Myocyte (in vitro differentiated cells): ENCODE measurements at regions not wholly inside any gene's neighbourhood (a gene's known extent, or its start where the extent isn't known, plus 50 kb on each side); places are given as distances from the start of the nearest gene placed in this dataset.

Experiments used
- DNase-seq: peaks from one replicate; pipeline ENCODE4 v3.0.0-alpha.2; 2012; ENCODE audit warnings: low read depth

GRCh38 chr19:32268381-32268780 lies 77.0 kb upstream of the ZNF507 start:
- DNase-seq, result no peak

DNA sequence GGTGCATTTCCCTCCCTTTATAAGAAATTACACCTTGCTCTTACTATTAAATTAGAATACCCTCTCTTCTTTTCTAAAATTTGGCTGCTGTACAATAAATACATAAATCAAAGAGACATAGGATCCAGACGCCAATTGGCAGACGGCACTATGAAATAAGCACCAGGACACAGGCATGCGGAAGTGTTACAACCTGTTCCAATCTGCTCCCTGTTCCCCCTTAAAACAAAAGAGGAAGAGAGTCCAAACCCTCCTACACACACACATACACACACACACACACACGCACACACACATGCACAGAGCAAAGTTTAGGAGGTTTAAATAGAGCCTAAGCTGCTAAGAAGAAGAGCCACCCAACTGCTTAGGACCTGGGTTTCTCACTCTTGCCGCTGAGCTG lies 75.6 kb upstream of the ZNF507 start:
- no peak for DNase-seq

- no peak for DNase-seq
Measured at GRCh38 chr19:32273483-32273882, 71.9 kb upstream of the ZNF507 start.

GRCh38 chr19:32287086-32287485 lies 58.3 kb upstream of the ZNF507 start:
- no peak for DNase-seq

GRCh38 chr19:32287811-32288227 lies 57.6 kb upstream of the ZNF507 start:
- DNase-seq, result peak; percentile 67

- no peak for DNase-seq
Measured at GRCh38 chr19:32289566-32290210, 55.7 kb upstream of the ZNF507 start.

DNA sequence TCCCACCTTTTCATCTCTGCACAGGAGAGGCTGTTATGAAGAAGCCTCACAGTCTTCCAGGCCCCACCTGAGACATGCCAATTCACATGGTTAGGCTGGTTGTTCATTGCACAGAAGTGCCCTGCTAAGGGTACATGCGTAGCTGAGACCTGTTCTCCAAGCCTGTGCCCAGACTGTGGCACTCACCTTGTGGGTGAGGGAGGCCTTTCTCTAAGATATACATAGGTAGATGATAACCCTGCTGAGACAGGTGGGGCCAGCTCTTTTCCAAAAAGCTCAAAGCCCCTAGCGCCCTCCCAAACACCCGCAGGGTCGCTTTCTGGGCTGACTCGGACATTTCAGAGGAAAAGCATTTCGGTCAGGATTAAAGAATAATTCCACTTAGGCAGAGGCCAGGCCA lies 53.5 kb upstream of the ZNF507 start:
- no peak for DNase-seq

- no peak for DNase-seq
Measured at GRCh38 chr19:32294871-32295438, 50.5 kb upstream of the ZNF507 start.
